ENCODE measurements at regions not wholly inside any gene's neighbourhood (a gene's known extent, or its start where the extent isn't known, plus 50 kb on each side); places are given as distances from the start of the nearest gene placed in this dataset.
A peak's percentile ranks its signal among the peaks of the same experiment; 100 is the strongest.
"Not testable (repeated sequence)": the region's sequence is repeated elsewhere in the genome, so short reads cannot be mapped to it uniquely, and the experiment has no call there.

DNA sequence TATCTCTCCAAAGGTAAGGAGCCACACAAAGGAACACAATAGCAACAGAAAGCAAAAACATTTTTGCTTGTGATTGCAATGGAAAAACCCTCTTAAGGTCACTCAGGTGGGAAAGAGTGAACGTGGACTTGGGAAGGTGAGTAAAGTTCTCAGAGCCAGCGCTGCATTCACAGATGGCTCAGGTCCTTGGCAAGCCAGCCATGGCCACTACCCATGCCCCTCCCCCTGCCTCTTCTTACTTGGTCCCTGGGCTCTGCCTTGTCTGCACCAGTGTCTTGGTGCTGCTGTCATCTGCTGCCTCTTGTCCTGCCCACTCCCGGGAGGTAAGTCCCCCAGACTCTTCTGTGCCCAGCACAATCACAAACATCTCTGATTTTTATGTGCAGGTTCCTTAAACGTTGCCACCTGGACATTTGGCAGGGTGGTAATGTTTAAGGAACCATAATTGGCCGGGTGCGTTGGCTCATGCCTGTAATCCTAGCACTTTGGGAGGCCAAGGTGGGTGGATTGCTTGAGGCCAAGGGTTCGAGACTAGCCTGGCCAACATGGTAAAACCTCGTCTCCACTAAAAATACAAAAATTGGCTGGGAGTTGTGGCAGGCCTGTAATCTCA, 74.6 kb downstream of the FEM1C start:
- DNase-seq (ENCODE audit: extremely low read depth, low read depth, low spot score) = no peak

GRCh38 chr5:115467628-115468027, 76.9 kb downstream of the FEM1C start:
- no peak for DNase-seq (ENCODE audit: extremely low read depth, low read depth, low spot score)

DNA sequence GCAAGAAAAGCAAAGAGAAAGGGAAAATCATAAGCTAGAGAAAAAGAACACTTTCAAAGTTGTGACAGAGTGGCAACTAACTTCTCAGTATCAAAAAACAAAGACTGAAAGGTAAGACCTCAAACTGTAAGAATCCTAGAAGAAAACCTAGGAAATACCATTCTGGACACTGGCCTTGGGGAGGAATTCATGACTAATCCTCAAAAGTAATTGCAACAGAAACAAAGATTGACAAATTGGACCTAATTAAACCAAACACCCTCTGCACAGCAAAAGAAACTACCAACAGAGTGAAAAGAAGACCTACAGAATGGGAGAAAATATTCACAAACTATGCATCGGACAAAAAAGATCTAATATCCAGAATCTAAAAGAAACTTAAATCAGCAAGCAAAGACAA, 79.1 kb downstream of the FEM1C start:
- no peak for DNase-seq (ENCODE audit: extremely low read depth, low read depth, low spot score)

- DNase-seq (ENCODE audit: extremely low read depth, low read depth, low spot score) = no peak
Observed at GRCh38 chr5:115463983-115464382, 80.6 kb downstream of the FEM1C start.

- no peak for DNase-seq (ENCODE audit: extremely low read depth, low read depth, low spot score)
Observed at GRCh38 chr5:115461506-115462290, 82.9 kb downstream of the FEM1C start.

- no peak for DNase-seq (ENCODE audit: extremely low read depth, low read depth, low spot score)
Observed at GRCh38 chr5:115461093-115461492, 83.5 kb downstream of the FEM1C start.

- DNase-seq (ENCODE audit: extremely low read depth, low read depth, low spot score) = peak; percentile 64
Observed at GRCh38 chr5:115460472-115460871, 84.1 kb downstream of the FEM1C start.

DNA sequence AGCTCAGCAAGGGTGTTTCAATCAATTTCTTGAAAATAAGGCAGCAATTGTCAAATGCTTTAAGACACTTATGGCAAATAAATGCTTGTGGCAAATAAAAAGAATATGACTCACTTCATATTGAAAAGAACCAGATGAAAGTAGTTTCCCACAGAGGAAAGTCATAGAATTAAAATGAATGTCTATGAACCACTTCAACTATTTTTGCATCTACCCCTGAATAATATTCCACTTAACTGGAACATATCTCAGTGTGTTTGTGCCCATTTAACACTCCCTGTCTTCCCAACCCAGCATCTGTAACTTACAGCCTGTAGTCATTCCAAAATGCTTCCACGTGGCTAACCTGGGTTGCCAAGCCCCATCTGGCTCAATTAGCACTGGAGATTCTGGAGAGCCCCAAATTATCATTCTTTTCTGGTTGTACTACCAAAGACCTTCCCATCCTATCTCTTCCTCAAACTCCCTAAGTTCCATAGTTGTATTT, 84.7 kb downstream of the FEM1C start:
- DNase-seq (ENCODE audit: extremely low read depth, low read depth, low spot score) = no peak

DNA sequence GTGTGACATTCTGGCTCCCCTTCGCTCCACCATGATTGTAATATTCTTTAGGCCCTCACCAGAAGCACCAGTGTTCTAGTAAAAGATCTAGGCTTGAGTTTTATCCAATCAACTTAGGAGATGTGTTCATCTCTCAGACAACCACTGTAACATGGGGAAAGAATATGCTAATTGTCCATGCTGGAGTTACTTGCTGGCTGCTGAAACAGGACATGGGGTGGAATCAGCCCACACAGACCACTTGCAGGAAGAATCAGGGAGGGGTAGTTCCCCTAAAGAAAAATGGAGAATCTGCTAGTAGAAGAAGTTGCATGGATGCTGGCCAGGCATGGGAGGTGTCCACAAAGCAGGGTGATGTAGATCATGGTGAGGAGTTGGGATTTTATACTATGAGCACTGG, 86.2 kb downstream of the FEM1C start:
- no peak for DNase-seq (ENCODE audit: extremely low read depth, low read depth, low spot score)

DNA sequence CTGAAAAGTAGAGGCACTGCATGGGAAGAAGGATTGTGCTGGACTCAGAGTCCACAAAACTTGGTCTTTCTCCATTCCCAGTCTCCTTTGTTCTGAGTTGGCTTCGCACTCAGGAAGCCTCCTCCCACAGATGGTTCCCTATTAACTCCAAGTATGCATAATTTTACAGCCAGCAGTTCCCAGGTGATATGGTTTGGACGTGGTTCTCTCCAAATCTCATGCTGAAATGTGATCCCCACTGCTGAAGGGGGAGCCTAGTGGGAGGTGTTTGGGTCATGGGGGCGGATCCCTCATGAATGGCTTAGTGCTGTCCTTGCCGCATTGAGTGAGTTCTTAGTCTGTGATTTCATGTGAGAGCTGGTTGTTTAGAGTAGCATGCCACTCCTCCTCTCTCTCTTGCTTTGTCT, 86.6 kb downstream of the FEM1C start:
- no peak for DNase-seq (ENCODE audit: extremely low read depth, low read depth, low spot score)

DNA sequence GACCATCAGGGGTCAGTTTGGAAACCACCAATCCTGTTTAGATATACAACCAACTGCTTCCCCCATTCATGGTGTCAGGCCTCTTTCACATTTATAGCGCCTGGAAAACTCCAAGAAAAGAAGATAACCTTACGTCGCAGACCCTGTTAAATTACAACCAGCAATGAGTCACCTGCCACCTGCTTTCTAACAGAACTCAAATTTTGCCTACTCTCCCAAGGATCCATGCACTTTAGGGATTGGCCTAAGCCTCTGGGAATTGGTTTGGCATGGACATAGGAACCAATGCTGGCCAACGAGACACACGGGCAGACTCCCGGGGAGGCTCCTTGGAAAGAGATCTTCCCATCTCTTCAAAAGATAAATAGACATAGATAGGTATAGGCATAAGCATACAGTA, 87.0 kb downstream of the FEM1C start:
- no peak for DNase-seq (ENCODE audit: extremely low read depth, low read depth, low spot score)

GRCh38 chr5:115456539-115457040, 88.0 kb downstream of the FEM1C start:
- no peak for DNase-seq (ENCODE audit: extremely low read depth, low read depth, low spot score)

GRCh38 chr5:115456056-115456455, 88.5 kb downstream of the FEM1C start:
- no peak for DNase-seq (ENCODE audit: extremely low read depth, low read depth, low spot score)

DNA sequence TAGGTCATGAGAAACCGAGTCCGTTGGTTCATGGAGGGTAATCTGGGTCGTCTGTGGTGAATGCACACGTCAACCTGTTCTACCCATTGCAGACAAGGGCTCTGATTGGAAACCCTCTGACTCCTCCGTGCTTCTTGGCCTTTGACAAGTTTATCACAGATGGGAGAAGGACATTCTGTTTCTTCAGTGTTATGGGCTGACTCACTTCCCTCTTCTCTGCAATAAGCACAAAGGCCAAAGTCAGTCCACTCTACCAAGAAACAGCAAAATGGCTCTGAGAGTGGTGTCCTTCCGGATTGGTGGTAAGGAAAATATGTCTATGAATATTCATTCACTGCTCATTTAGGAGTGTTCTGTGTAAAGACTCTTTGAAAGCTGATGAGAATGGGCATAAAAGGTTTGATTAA, 89.3 kb downstream of the FEM1C start:
- DNase-seq (ENCODE audit: extremely low read depth, low read depth, low spot score) = peak; percentile 51

DNA sequence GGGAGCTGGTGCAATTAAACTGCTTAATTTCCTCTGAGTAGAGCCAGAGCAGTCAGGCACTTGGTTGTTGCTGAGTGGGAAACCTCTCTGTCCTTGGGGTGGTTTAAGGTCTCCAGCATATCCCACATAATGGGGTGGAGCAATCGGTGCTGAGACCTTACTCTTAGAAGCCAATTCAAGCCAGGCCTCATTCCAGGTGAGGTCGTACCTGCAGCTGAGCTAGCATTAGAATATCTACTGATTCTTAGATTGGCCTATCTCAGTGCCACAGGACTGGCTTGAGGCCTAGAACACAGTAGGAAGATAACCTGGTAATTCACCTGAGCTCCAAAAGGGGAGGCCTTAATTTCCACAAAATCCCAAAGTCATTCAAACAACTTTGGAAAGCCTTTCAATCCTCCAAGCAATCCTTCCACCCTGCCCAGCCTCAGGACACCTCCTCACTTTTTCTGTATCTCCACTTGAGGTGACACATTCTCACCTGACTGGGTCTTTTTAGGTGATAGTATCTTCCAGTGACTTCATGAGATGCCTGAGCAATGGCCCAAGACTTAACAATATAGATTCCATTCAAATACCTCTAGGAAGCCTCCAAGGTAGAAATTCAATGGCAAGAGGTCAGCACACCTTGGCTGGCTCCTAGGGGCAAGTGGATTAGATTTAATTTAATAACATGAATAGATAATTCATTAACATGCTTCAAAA, 91.0 kb downstream of the FEM1C start:
- DNase-seq (ENCODE audit: extremely low read depth, low read depth, low spot score) = no peak

GRCh38 chr5:115452536-115453235, 91.9 kb downstream of the FEM1C start:
- no peak for DNase-seq (ENCODE audit: extremely low read depth, low read depth, low spot score)

DNA sequence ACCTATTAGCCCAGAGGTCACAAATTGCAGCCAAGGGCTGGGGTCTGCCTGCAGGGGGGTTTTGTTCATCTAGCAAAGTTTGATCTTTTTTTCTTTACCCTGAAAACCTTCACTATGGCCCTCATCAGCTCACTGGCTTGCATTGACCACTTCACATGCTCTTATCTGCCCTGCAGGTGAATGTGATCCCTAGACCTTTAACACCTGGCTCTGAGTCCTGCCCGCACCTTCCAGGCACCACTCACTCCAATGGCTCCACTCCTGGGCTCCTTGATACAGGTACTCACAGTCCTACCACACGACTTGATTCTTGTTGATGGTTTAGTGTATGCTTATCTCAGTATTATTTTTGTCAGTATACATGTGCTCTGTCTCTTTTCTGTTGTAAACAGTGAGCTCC, 92.5 kb downstream of the FEM1C start:
- DNase-seq (ENCODE audit: extremely low read depth, low read depth, low spot score) = no peak

GRCh38 chr5:115450741-115451140, 93.8 kb downstream of the FEM1C start:
- DNase-seq (ENCODE audit: extremely low read depth, low read depth, low spot score) = no peak

- DNase-seq (ENCODE audit: extremely low read depth, low read depth, low spot score) = not testable (repeated sequence)
Observed at GRCh38 chr5:115448630-115449029, 95.9 kb downstream of the FEM1C start.

DNA sequence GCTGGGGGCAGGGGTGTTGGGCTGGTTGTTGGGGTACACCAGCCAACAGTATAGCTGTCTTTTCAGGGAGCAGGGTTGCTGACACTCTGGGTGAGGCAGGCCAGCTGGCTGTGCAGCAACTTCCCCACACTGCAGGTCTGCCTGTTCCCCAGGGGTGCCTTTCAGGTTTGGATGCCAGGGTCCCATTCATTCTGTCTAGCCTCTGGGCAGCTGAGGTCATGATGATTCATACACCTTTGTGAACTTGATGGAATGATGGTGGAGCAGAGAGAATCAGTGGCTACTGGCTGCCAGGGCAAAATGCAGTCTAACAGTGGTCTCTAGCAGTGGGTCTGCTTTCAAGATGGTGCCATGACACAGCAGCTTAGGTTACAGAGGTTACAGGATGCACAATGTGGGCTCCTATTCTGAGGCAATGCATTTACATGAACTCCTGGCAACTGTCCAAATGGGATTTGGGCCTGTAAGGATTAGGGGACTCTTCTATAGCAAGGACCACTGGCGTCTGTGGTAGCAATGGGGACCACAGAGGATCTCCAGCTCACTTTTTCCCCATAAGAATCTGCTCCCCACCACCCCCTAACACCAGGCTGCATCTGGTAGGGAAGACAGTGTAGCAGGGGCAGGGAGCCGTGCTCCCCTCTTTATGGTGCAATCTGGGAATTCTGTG, 103.7 kb downstream of the FEM1C start:
- no peak for DNase-seq (ENCODE audit: extremely low read depth, low read depth, low spot score)

All from glomerular endothelial cell (primary cell).